HG02610 (cell line): ENCODE measurements at regions not wholly inside any gene's neighbourhood (a gene's known extent, or its start where the extent isn't known, plus 50 kb on each side); places are given as distances from the start of the nearest gene placed in this dataset.

Experiments used
- ATAC-seq: cut with Tn5 transposase; IDR thresholded peaks from one replicate; pipeline ENCODE4 v1.9.1; 2021; ENCODE audit warnings: mild to moderate bottlenecking, moderate library complexity; ENCODE audit not compliant: unreplicated experiment

- no peak for ATAC-seq
Observed at GRCh38 chr6:23278180-23278532, 708.8 kb downstream of the HDGFL1 start.

GRCh38 chr6:23280437-23280836, 711.1 kb downstream of the HDGFL1 start:
- no peak for ATAC-seq

GRCh38 chr6:23282252-23283021, 713.1 kb downstream of the HDGFL1 start:
- no peak for ATAC-seq

- no peak for ATAC-seq
Observed at GRCh38 chr6:23293653-23294052, 724.3 kb downstream of the HDGFL1 start.

GRCh38 chr6:23301556-23301955, 732.2 kb downstream of the HDGFL1 start:
- ATAC-seq = no peak

GRCh38 chr6:23302514-23302913, 733.1 kb downstream of the HDGFL1 start:
- no peak for ATAC-seq

- no peak for ATAC-seq
Observed at GRCh38 chr6:23305325-23305943, 736.1 kb downstream of the HDGFL1 start.

- no peak for ATAC-seq
Observed at GRCh38 chr6:23306251-23306950, 737.0 kb downstream of the HDGFL1 start.

GRCh38 chr6:23307516-23307915, 738.1 kb downstream of the HDGFL1 start:
- ATAC-seq = no peak

- no peak for ATAC-seq
Observed at GRCh38 chr6:23308166-23308565, 738.8 kb downstream of the HDGFL1 start.

GRCh38 chr6:23311211-23311610, 741.8 kb downstream of the HDGFL1 start:
- no peak for ATAC-seq

GRCh38 chr6:23316131-23316530, 746.8 kb downstream of the HDGFL1 start:
- no peak for ATAC-seq

GRCh38 chr6:23316931-23317330, 747.6 kb downstream of the HDGFL1 start:
- no peak for ATAC-seq

GRCh38 chr6:23319582-23319981, 750.2 kb downstream of the HDGFL1 start:
- ATAC-seq = no peak

GRCh38 chr6:23320471-23321015, 751.2 kb downstream of the HDGFL1 start:
- no peak for ATAC-seq

GRCh38 chr6:23323897-23324296, 754.5 kb downstream of the HDGFL1 start:
- ATAC-seq = no peak

- no peak for ATAC-seq
Observed at GRCh38 chr6:23325065-23325464, 755.7 kb downstream of the HDGFL1 start.

GRCh38 chr6:23327621-23328020, 758.3 kb downstream of the HDGFL1 start:
- no peak for ATAC-seq

- no peak for ATAC-seq
Observed at GRCh38 chr6:23329086-23329485, 759.7 kb downstream of the HDGFL1 start.

GRCh38 chr6:23330632-23331031, 761.3 kb downstream of the HDGFL1 start:
- no peak for ATAC-seq

GRCh38 chr6:23334360-23334759, 765.0 kb downstream of the HDGFL1 start:
- ATAC-seq = no peak

- ATAC-seq = no peak
Observed at GRCh38 chr6:23335894-23336293, 766.5 kb downstream of the HDGFL1 start.
